Aorta (tissue), 5 donors: ENCODE measurements at regions not wholly inside any gene's neighbourhood (a gene's known extent, or its start where the extent isn't known, plus 50 kb on each side); places are given as distances from the start of the nearest gene placed in this dataset.
A peak's percentile ranks its signal among the peaks of the same experiment; 100 is the strongest.
"Not testable (repeated sequence)": the region's sequence is repeated elsewhere in the genome, so short reads cannot be mapped to it uniquely, and the experiment has no call there.

Source experiments
- ATAC-seq: fragments of 200-7000 bp; cut with Tn5 transposase; one replicate; pipeline ENCODE4 v1.9.1; 2022; ENCODE audit warnings: moderate library complexity; ENCODE audit not compliant: low FRiP score
- DNase-seq, 2 donors: peaks; one replicate each; pipeline ENCODE4 v3.0.0-alpha.2; 2020
- H3K27ac ChIP-seq, 2 donors: one replicate each; pipeline ENCODE4 v1.5.1; 2013; ENCODE audit warnings: low read length in 2 of 2, mild to moderate bottlenecking in 2 of 2, moderate library complexity in 2 of 2, control low read depth in 1 of 2, inconsistent platforms in 1 of 2, low read depth in 1 of 2
- H3K27me3 ChIP-seq, 2 donors: one replicate each; pipeline ENCODE4 v1.6.1; 2013; ENCODE audit warnings: control low read depth in 1 of 2, low read length in 1 of 2, mild to moderate bottlenecking in 1 of 2, moderate library complexity in 1 of 2; ENCODE audit not compliant: insufficient read depth in 2 of 2, control insufficient read depth in 1 of 2
- H3K36me3 ChIP-seq, 2 donors: one replicate each; pipeline ENCODE4 v1.6.1; 2013; ENCODE audit warnings: control low read depth in 1 of 2, low read length in 1 of 2, mild to moderate bottlenecking in 1 of 2; ENCODE audit not compliant: insufficient read depth in 2 of 2, control insufficient read depth in 1 of 2
- H3K4me1 ChIP-seq, 2 donors: one replicate each; pipeline ENCODE4 v1.6.1; 2013; ENCODE audit warnings: low read length in 2 of 2, control low read depth in 1 of 2, mild to moderate bottlenecking in 1 of 2, moderate library complexity in 1 of 2; ENCODE audit not compliant: insufficient read depth in 2 of 2, control insufficient read depth in 1 of 2
- H3K4me3 ChIP-seq, 2 donors: one replicate each; pipeline ENCODE4 v1.5.1; 2013; ENCODE audit warnings: low read length in 2 of 2, control low read depth in 1 of 2, mild to moderate bottlenecking in 1 of 2
- H3K9me3 ChIP-seq: one replicate; pipeline ENCODE4 v1.6.1; 2013; ENCODE audit warnings: mild to moderate bottlenecking, low read length; ENCODE audit not compliant: control insufficient read depth
- WGBS, 2 donors: extraction: QIAGEN DNeasy Blood & Tissue Kit; methylation state at CpG; one replicate each; pipeline ENCODE4 v1.1.7; 2013; 5-methylcytosine and 5-hydroxymethylcytosine counted together
- intact Hi-C, 2 donors: fragments of 100-400 bp; cut with DNase I; formaldehyde crosslinking; loops; one replicate each; pipeline versions ENCODE4 v1.14.2 to v1.15.0; 2022
- donor health status: healthy with polysubstance abuse.
- donor health status: Bipolar disorder and iron deficiency.
- donor health status: DM: no; HTN: no; CAD: no.
- donor health status: DM: no; HTN: no; CAD: no.
- donor health status: DM: yes; HTN: yes; CAD: no.

DNA sequence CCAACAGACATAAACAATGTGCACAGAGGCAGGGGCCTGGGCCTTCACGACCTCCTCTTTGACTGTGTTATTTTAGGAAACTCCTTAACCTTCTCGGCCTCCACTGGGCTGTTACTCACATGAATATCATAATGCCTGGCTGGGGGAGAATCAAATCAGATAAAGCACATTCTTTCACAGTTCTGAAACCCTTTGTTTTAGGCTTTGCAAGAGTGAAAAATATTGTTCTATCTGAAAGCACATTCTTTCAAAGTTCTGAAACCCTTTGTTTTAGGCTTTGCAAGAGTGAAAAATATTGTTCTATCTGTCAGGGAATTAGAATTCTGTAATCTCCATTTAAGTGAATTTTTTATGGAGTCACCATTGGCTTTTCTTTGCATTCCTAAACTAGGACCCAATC is 50.7 kb upstream of the SYNDIG1 start:
- ATAC-seq = no peak
- H3K9me3 ChIP-seq = no peaks in the 10 kb centered on the region
- H3K4me1 ChIP-seq = no peaks in the 10 kb centered on the region
- no peaks in the 10 kb centered on the region for H3K27me3 ChIP-seq
- no peak for DNase-seq
- H3K4me3 ChIP-seq = no peak overlapping the region
- H3K36me3 ChIP-seq = no peaks in the 10 kb centered on the region
- intact Hi-C loops = loop anchor here in 1 of 2 donors (10.0 kb wide), 2 partner anchors 46 to 236 kb away; partner anchors contain the start of gene SYNDIG1
- no peak overlapping the region for H3K27ac ChIP-seq
- WGBS, 2 donors = 2 to 10% methylated on average over 2 of the region's 2 CpGs

DNA sequence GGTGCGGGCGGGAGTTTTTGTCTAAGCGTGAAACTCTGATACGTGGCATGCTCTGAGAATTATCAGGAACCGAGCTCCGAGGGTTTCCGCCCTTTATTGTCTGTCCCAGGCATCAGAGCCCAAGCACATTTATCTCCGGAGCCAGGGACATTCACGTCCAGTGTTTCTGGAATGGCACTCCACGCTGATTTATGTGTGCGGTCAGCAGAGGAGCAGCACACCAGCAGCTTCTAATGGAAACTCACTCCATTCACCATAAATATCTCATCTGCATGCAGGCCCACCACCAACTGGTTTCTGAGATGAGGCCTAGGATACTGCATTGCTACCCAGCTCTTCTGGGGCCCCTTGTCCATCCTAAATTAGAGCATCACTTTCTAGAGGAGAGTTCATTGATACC is 51.9 kb upstream of the SYNDIG1 start:
- Histone ChIP-seq H3K9me3 (no peaks in the 10 kb centered on the region), H3K4me1 (no peaks in the 10 kb centered on the region), H3K36me3 (no peaks in the 10 kb centered on the region), H3K27ac (no peak overlapping the region), H3K27me3 (no peaks in the 10 kb centered on the region), H3K4me3 (no peak overlapping the region)
- DNase-seq (no peak), ATAC-seq (no peak)
- 86 to 91% methylated on average over 11 of the region's 11 CpGs for WGBS, 2 donors
- intact Hi-C loops = loop anchor here in 1 of 2 donors (10.0 kb wide), 2 partner anchors 47 to 237 kb away; partner anchors contain the start of gene SYNDIG1

DNA sequence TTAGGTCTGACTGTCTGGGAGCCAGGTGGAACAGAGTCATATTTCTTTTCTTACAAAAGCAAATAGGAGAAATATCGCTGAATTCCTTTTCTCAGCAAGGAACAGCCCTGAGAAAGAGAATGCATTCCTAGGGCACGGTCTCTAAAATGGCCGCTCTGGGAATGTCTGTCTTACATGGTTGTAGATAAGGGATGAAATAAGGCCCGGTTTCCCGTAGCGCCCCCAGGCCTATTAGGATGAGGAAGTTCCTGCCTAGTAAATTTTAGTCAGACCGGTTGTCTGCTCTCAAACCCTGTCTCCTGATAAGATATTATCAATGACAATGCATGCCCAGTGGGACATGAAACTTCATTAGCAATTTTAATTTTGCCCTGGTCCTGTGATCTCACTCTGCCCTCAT is 54.0 kb upstream of the SYNDIG1 start:
- H3K36me3 ChIP-seq, H3K4me3 ChIP-seq, DNase-seq, H3K27me3 ChIP-seq, H3K4me1 ChIP-seq, H3K27ac ChIP-seq, H3K9me3 ChIP-seq, ATAC-seq: not testable (repeated sequence)
- WGBS, 2 donors = 80 to 87% methylated on average over 7 of the region's 7 CpGs
- intact Hi-C loops = loop anchor here in 1 of 2 donors (10.0 kb wide), 2 partner anchors 49 to 239 kb away; partner anchors contain the start of gene SYNDIG1

DNA sequence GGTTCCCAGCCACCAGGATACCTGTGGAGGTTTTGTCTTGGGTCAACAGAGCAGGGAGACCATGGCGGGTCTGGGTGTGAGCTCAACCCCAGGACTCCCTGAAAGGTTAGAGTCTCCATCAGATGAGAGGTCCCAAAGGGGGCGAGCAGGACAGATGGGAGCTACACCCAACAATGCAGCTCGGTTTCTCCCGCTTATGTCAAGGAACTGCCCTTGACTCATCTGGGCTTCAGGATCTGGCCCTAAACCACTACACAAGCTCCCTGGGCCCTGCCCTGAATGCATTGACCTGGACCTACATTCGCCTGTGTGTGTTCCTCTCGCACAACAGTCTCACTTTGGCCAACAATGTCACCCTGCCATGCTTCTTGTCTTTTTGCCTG is 57.6 kb upstream of the SYNDIG1 start:
- Histone ChIP-seq H3K4me1 (peaks cover 0 to 10% of the 10 kb centered on the region in 2 donors), H3K27ac (peak overlapping the region; percentile 43 to 44), H3K9me3 (no peaks in the 10 kb centered on the region), H3K27me3 (no peaks in the 10 kb centered on the region), H3K4me3 (no peak overlapping the region), H3K36me3 (no peaks in the 10 kb centered on the region)
- intact Hi-C loops = loop anchor here in 1 of 2 donors (5.0 to 10.0 kb wide), 3 partner anchors 35 to 243 kb away; partner anchors contain the start of gene SYNDIG1
- 83 to 86% methylated on average over 6 of the region's 6 CpGs for WGBS, 2 donors
- no peak for DNase-seq
- peak; percentile 27 for ATAC-seq

DNA sequence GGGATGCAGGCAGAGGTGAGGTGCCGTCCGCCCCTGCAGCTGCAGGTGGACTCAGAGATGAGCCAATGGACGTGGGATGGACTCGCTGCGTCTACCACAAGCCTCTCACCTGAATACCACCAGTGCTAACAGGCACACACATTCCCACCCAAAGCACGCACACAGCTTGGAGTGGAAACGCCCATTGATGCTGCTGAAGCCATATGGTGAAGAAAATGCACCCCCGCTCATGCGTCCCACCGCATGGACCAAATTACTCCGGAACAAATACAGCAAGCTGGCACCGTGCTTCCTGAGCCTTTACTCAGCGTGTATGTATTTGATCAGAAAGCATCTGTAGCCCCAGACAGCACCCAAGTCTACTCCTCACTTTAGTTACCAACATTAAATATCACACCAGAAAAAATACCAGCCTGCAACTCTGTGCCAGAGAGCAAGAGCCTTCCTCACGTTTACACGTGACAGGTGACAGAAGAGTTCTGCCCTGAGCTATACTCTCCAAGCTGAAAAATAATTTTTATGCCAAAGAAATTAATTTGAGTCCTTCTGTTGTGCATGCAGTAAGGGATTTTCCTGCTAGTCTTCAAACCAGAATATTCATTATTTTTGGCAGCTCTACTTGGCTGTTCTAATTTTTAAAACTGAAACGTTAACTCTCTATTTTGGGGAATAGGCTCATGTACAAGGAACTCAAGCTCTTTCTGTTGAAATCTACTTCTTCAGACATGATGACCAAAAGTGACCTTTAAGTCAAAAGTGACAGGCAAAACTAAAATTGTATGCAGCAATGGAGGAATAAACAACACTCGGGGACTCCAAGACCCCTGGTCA is 58.2 kb upstream of the SYNDIG1 start:
- intact Hi-C loops = loop anchor here in 1 of 2 donors (5.0 to 10.0 kb wide), 3 partner anchors 34 to 244 kb away; partner anchors contain the start of gene SYNDIG1
- no peaks in the 10 kb centered on the region for H3K27me3 ChIP-seq
- H3K9me3 ChIP-seq = no peaks in the 10 kb centered on the region
- DNase-seq (no peak), ATAC-seq (peak; percentile 64)
- H3K4me1 ChIP-seq = peaks cover 0 to 10% of the 10 kb centered on the region in 2 donors
- H3K27ac ChIP-seq = peak overlapping the region; percentile 43 to 44
- no peak overlapping the region for H3K4me3 ChIP-seq
- no peaks in the 10 kb centered on the region for H3K36me3 ChIP-seq
- WGBS, 2 donors = 28 to 29% methylated on average over 17 of the region's 17 CpGs

DNA sequence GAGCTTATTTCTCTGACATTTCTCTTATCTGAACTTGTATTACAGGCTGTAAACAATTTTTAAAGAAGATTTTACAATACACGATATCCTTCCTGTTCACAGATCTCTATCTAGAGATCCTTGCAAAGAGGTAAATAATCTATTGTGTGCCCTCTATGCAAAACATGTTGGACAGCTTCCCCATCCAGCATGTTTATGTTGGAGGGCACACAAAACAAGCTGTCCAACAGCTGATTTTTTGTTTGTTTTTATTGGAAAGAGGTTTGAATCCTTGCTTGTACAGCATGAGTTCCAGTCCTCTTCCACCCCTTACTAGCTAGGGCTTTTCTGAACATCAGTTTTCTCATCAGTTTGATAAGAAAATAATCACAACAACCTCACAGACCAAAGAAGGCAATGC is 62.3 kb upstream of the SYNDIG1 start:
- Histone ChIP-seq H3K4me3 (no peak overlapping the region), H3K9me3 (no peaks in the 10 kb centered on the region), H3K27ac (no peak overlapping the region), H3K4me1 (peaks cover 0 to 9% of the 10 kb centered on the region in 2 donors), H3K27me3 (no peaks in the 10 kb centered on the region), H3K36me3 (no peaks in the 10 kb centered on the region)
- WGBS, 2 donors = 0 to 4% methylated on average over 1 of the region's 1 CpG
- DNase-seq (no peak), ATAC-seq (no peak)
- intact Hi-C loops = no loop called here

DNA sequence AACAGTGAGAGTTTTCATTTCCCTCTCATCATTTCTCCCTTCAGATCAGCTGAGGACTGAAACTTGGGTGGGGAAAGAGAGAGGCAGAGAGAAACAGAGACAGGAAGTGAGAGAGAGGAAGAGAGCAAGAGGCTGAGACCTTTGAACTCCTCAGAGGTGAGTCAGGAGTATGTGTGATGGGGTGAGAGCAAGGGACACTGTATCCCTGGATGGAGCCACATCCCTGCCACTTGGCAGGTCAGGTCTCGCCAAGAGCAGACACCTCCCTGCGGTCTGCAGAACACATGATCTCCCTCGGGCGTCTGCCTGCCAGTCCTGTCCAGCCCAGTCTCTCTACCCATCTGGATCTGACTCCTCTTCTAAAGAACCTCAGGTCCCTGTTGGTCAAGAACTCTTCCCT is 62.7 kb upstream of the SYNDIG1 start:
- ATAC-seq = no peak
- WGBS, 2 donors = 8 to 9% methylated on average over 4 of the region's 4 CpGs
- H3K4me1 ChIP-seq = peaks cover 0 to 8% of the 10 kb centered on the region in 2 donors

DNA sequence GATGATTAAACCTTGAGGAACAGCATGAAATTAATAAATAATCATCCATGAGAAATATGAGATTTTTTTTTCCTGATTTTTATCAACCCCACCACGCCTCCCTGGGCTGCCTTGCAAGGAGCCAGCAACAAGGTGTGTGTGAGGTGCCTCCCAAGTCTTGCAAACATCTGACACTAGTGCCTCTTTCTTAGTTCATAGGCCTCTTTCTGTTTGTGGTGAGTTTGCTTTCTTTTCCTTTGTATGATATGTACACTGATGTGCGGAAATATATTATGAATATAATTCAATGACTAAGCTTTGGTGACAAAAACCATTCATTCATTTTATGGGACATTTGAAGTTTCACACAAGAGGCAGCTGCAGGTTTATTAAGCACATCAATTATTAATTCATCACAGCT is 63.2 kb upstream of the SYNDIG1 start:
- no peaks in the 10 kb centered on the region for H3K9me3 ChIP-seq
- ATAC-seq = no peak
- no peak for DNase-seq
- intact Hi-C loops = no loop called here
- H3K36me3 ChIP-seq = no peaks in the 10 kb centered on the region
- no peak overlapping the region for H3K27ac ChIP-seq
- no peak overlapping the region for H3K4me3 ChIP-seq
- 72 to 95% methylated on average over 2 of the region's 2 CpGs for whole genome bisulfite sequencing, 2 donors
- peaks cover 0 to 8% of the 10 kb centered on the region in 2 donors for H3K4me1 ChIP-seq
- H3K27me3 ChIP-seq = no peaks in the 10 kb centered on the region

More for the DNA sequence above, 62.7 kb upstream of the SYNDIG1 start:
- no peaks in the 10 kb centered on the region for H3K36me3 ChIP-seq
- DNase-seq = no peak
- H3K9me3 ChIP-seq = no peaks in the 10 kb centered on the region
- H3K27me3 ChIP-seq = no peaks in the 10 kb centered on the region
- H3K27ac ChIP-seq = no peak overlapping the region
- intact Hi-C loops = no loop called here
- H3K4me3 ChIP-seq = no peak overlapping the region

DNA sequence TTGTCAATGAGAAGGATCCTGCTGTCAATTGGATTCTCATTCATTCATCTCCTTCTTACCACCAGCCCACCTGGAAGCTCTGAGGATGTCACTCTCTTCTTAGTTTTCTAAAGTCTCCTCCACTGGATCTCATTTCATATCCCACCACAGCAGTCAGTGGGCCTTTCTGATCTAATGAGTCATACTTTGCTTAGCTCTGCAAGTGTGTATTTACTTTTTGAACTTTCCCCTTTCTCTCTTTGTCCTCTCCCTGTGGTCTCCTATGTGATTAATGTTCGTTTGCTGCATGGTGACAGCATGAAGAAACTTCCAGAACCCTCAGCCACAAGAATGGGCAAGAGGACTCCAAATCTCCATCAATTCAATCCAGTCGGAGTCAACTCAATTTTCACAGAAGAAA is 63.6 kb upstream of the SYNDIG1 start:
- Histone ChIP-seq H3K4me1 (peaks cover 0 to 4% of the 10 kb centered on the region in 2 donors), H3K4me3 (no peak overlapping the region), H3K9me3 (no peaks in the 10 kb centered on the region), H3K27me3 (no peaks in the 10 kb centered on the region), H3K36me3 (no peaks in the 10 kb centered on the region), H3K27ac (no peak overlapping the region)
- intact Hi-C loops = no loop called here
- ATAC-seq (no peak), DNase-seq (no peak)
- WGBS, 2 donors = 86 to 95% methylated on average over 2 of the region's 2 CpGs
